LNCAP (cell line): ENCODE measurements at regions not wholly inside any gene's neighbourhood (a gene's known extent, or its start where the extent isn't known, plus 50 kb on each side); places are given as distances from the start of the nearest gene placed in this dataset.

Experiments
- TF ChIP-seq, protein P1 (sequence below): fragments of 450-650 bp; IDR thresholded peaks from 2 replicates; pipeline ENCODE4 v1.5.1; 2017; ENCODE audit warnings: mild to moderate bottlenecking

DNA sequence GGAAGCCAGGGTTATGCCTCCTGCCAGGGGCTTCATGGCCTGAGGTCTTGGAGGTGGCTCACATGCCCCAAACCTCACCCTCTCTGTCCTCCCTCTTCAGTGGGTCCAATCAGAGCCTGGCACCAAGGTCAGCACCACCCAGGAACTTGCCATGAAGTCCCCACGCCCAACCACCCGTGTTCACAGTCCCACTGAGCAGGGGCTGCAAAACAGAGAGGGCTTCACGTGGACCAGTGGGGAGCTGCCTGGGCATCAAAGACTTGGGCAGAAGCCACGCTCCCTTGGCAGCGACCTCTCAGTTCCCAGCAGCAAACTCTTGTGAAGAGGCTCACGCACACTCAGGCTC lies 425.8 kb upstream of the B3GAT1 start:
- TF ChIP-seq, protein P1, sequence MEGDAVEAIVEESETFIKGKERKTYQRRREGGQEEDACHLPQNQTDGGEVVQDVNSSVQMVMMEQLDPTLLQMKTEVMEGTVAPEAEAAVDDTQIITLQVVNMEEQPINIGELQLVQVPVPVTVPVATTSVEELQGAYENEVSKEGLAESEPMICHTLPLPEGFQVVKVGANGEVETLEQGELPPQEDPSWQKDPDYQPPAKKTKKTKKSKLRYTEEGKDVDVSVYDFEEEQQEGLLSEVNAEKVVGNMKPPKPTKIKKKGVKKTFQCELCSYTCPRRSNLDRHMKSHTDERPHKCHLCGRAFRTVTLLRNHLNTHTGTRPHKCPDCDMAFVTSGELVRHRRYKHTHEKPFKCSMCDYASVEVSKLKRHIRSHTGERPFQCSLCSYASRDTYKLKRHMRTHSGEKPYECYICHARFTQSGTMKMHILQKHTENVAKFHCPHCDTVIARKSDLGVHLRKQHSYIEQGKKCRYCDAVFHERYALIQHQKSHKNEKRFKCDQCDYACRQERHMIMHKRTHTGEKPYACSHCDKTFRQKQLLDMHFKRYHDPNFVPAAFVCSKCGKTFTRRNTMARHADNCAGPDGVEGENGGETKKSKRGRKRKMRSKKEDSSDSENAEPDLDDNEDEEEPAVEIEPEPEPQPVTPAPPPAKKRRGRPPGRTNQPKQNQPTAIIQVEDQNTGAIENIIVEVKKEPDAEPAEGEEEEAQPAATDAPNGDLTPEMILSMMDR = no peak

GRCh38 chr11:134837166-134837886 lies 425.3 kb upstream of the B3GAT1 start:
- TF ChIP-seq, protein P1 = no peak

GRCh38 chr11:134836561-134836960 lies 424.5 kb upstream of the B3GAT1 start:
- TF ChIP-seq, protein P1 = no peak

- TF ChIP-seq, protein P1 = no peak
Measured at GRCh38 chr11:134835561-134835960, 423.5 kb upstream of the B3GAT1 start.

GRCh38 chr11:134830312-134830711 lies 418.3 kb upstream of the B3GAT1 start:
- TF ChIP-seq, protein P1 = no peak

DNA sequence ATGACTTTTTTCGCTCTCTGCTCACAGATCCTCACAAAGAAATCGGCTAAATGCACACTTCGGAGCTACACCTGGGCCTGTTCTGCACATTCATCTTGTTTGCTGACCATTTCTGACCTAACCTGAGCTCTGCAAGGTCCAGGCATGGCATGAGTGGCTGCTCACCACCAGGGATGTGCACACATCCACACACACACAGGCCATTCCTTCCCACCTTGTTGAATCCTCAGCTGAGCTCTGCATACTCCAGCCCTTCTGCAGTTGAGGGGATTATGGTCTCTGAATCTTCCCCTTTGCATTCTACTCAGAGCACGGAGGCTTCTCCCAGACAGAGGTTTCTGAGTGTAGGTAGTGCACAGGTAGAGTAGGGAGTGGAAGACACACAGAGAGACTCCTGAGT lies 411.9 kb upstream of the B3GAT1 start:
- TF ChIP-seq, protein P1 = no peak

DNA sequence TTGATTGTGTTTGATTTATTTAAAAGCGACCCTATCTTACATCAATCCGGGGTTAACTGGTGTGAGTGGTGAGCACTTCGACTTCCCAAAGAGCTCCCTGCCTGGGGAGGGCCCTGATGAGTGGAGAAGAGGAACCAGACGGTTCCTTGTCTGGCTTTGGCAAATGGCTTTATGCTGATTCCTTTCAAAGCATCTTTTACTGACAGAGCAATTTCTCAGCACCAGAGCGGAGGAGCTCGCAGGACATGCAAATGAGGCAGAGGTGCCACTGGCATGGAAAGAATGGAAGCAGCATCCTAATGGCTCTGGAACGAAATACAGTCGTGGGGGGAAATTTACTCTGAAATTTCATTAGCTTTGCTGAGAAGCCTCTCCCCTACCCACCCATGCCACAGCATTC lies 410.9 kb upstream of the B3GAT1 start:
- TF ChIP-seq, protein P1 = no peak

- TF ChIP-seq, protein P1 = no peak
Measured at GRCh38 chr11:134821422-134821821, 409.4 kb upstream of the B3GAT1 start.
